Fibroblast of skin of right quadriceps (primary cell): ENCODE measurements at regions not wholly inside any gene's neighbourhood (a gene's known extent, or its start where the extent isn't known, plus 50 kb on each side); places are given as distances from the start of the nearest gene placed in this dataset.
A peak's percentile ranks its signal among the peaks of the same experiment; 100 is the strongest.
"Not testable (repeated sequence)": the region's sequence is repeated elsewhere in the genome, so short reads cannot be mapped to it uniquely, and the experiment has no call there.

ENCODE experiments used
- DNase-seq: peaks from one replicate; pipeline ENCODE4 v3.0.0-alpha.2; 2013

DNA sequence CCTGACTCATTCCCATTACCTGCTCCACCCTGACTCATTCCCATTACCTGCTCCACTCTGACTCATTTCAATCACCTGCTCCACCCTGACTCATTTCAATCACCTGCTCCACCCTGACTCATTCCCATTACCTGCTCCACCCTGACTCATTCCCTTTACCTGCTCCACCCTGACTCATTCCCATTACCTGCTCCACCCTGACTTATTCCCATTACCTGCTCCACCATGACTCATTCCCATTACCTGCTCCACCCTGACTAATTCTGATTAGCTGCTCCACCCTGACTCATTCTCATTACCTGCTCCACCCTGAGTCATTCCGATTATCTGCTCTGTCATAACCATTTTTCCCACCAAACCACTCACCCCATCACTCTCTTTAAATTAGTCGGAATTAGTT, 901.2 kb upstream of the NEGR1 start:
- DNase-seq, result not testable (repeated sequence)

DNA sequence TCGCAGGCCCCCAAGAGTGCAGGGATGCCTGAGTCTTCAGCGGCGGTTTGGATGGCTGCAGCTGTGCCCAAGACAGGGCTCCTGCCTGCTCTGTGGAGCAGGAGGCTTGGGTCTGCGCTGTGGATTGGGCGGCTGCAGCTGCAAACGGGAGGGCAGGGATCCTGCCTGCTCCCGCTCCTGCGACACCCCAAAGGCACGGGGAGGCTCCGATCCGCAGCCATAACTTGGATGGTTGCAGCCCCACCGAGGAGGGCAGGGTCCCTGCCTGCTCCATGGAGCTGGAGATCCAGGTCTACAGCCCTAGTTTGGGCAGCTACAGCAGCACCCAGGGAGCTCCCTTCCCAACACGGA, 898.8 kb upstream of the NEGR1 start:
- no peak for DNase-seq

DNA sequence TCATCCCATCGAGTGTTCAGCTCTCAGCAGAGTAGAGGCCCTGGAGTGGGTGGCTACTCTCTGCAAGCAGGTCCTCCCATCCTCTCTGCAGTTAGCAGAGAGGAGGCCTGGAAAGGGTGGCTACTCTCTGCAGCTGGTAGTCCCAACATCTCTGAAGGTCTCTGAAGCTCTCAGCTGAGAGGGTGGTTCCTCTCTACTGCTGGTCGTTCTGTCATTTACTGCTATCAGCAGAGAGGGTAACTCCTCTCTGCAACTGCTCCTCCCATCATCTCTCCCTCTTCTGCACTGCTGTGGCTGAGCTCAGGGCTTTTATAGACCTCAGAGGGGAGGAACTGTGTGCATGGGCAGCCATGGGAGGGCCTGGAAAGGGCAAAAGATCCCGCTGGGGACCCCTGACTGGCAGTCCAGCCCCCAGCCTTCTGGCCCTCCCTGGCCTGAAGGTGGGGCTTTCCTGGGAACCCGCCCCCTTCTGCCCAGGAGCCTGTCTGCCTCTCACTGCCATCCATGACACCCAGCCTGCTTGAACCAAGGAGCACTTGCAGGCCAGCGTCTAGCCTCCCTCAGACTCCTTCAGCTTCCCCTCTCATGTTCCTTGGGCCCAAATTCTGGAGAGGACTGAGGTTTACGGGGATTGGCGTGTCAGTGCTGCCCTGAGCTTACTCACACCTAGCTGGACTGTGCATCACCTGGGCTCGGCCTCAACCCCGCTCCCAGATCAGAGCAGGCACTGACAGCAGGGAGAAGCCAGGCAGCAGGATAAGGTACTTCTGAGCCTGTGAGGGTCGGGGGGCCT, 898.3 kb upstream of the NEGR1 start:
- no peak for DNase-seq

DNA sequence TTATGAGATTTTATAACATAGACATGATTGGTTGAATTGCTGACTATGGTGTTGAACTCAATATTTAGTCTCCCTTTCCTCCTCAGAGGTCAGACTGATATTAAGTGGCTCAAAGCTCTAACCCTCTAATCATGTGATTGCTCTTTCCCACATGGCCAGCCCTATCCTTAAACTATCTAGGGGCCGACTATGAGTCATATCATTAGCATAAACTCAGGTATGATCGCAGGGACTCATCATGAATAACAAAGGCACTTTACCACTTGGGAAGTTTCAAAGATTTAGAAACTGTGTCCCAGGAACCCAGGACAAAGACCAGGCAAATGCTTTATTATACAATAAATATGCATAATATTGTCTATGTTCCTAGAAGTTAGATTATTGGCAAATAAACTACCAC, 894.6 kb upstream of the NEGR1 start:
- no peak for DNase-seq

DNA sequence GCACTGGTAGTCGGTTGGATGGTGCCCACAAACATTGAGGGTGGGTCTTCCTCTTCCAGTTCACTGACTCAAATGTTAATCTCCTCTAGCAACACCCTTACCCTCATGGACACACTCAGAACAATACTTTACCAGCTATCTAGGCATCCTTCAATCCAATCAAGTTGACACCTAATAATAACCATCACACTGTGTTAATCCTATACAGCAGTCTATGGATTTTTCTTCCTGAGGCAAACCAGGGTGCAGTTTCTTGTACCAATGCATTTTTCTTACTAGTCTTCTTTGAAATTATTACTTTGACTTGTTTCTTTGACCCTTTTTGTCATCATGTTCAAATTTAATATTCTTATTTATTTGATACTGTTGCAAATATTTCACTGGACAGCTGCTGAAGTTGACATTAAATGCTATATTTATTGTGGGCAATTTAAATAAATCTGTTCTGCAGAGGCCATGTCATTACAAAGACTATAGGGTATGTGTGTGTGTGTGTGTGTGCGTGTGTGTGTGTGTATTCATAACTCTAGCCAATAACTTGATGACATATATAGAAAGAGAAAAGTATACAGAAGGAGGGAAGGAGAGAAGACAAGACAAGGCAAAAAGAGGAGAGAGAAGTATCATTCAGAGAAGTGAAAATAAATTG, 884.8 kb upstream of the NEGR1 start:
- DNase-seq, result no peak

DNA sequence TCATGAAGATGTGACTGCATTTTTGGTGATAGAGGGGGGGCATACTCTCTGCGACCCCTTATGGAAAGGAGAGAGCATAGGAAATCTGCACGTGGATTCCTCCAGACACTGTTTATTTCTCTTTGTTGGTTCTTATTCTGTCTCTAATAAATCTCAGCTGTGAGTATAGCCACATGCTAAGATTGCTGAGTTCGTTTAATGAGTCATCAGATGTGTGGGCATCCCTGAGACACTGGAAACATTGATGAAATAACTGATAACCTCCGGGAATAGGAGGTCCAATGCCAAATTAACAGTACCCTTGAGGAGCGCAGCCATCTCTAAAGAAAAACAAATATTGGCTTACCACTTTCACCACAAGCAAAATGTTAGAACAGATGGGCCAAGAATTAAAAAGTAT, 880.2 kb upstream of the NEGR1 start:
- peak; percentile 10 for DNase-seq

DNA sequence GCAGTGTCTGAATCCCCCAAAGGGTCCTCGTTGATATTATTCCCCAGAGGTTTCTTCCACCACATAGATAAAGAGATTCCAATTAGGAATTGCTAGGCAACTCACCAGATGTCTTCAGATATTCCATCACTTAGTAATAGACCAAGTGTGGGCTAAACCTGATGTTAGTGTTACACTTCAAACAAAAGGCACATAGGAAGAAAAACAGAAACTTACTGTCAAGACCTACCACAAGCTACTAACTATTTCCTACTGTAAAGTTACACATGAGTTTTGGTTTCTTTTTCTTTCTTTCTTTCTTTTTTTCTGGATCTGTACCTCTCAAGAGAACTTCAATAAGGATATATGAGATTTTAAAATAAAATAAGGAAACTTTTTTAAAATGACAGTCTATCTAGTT, 879.1 kb upstream of the NEGR1 start:
- DNase-seq, result no peak

DNA sequence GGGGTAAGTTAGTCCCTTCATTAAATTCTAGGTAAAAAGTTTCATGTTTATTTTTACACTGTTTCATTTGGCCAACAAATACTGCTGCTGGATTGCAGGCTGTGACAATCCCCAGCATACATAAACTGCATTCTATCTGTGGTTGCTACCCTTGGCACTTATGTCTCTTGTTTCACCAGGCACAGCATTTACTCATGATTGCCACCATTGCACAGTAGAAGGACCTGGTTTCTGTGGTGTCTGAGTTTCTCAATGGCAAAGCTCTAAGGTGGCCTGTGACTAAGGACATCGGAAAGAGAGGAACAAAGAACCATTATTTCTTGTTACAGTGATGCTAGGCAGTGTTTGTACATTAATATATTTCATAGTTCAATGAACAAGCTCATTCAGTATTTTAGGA, 878.4 kb upstream of the NEGR1 start:
- no peak for DNase-seq

DNA sequence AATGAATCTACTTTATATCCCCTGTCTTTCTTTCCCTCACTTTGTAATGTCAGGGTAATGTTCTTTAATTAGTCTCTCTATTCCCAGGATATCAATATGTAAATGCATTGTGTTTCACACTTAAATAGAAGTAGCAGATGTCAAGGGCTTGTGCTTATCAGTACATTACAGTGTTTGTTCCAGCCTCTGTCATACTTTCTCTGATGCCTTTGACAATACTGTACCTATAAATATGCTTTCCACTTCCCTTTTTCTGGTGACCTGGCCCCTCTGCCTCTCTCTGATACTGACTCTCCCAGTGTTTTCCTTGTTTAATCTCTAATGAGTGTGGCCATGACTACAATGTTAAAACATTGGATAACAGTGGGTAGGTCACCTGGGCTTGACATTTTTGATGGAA, 862.0 kb upstream of the NEGR1 start:
- no peak for DNase-seq

DNA sequence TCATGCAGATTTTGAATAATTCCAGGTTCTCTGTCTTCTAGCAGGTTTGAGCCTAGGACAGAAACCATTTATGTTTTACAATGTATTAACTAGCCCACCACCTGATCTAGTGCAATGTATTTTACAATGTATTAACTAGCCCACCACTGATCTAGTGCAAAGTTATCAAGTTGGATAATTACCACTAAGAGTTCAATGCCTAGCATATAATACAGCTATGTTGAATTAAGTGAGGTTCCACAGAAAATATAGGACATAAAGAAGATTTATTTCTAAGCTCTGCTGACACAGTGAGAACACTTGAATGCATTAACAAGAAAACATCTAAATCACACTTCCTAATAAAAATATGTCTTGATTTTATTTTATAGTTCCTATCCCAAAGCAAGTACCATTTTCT, 854.6 kb upstream of the NEGR1 start:
- no peak for DNase-seq

DNA sequence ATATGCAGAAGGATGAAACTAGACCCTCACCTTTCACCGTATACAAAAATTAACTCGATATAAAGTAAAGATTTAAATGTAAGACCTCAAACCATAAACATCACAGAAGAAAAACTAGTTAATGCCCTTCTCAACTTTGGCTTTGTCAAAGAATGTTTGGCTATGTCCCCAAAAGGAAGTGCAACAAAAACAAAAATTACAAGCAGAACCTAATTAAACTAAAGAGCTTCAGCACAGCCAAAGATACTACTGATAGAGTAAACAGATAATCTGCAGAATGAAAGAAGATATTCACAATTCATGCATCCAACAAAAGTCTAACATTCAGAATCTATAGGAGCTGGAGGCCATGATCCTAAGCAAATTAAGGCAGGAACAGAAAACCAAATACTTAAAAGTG, 824.6 kb upstream of the NEGR1 start:
- no peak for DNase-seq

DNA sequence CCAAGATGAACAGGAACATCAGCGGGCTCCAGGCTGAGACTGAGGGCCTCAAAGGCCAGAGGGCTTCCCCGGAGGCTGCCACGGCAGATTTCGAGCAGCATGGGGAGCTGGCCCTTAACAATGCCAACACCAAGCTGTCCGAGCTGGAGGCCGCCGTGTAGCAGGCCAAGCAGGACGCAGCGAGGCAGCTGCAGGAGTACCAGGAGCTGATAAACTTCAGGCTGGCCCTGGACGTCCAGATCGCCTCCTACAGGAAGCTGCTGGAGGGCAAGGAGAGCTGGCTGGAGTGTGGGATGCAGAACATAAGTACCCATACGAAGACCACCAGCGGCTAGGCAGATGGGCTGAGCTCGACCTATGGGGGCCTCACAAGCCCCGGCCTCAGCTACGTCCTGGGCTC, 823.4 kb upstream of the NEGR1 start:
- DNase-seq, result no peak

DNA sequence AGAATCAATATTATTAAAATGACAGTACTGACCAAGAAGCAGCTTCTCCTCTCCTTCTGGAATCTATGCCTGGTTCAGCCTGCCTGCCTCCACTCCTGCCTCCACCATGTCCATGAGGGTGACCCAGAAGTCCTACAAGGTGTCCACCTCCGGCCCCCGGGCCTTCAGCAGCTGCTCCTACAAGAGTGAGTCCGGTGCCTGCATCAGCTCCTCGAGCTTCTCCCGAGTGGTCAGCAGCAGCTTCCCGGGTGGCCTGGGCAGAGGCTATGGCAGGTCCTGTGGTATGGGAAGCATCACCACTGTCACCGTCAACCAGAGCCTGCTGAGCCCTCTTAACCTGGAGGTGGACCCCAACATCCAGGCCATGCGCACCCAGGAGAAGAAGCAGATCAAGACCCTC, 822.4 kb upstream of the NEGR1 start:
- no peak for DNase-seq

DNA sequence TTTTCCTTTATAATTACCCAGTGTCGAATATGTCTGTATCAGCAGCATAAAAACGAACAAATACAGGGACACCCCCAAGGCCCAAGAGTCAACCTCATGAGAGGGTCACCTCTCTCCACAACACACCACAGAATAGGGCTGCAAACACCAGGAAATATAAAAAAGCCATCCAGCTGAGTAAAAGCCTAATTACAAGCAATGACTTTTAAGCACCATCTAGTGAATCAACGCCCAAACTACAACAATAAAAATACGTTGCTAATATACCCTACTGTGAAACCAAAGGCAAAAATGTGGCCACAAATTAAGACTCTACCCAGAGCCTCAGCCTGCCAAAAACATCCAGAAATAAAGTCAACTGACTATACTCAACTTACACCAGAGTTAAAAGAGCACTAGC, 817.9 kb upstream of the NEGR1 start:
- DNase-seq, result no peak

DNA sequence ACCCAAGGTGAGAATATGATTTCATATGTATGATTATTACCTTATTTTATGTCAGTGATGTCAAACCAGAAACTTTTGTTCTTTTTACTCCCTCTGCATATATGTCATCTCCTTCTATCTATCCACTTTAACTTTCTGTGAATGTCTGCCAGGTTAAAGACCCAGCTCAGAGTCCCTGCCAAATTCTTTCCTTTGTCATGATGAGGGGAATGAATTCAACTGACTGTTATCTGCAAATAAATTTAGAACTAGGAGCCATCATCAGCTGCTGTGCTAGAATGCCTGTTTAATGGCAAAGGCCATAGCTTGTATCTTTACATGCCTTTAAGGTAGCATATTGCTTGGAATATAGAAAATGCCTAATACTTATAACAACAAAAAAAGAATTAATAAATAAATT, 815.6 kb upstream of the NEGR1 start:
- DNase-seq, result no peak

DNA sequence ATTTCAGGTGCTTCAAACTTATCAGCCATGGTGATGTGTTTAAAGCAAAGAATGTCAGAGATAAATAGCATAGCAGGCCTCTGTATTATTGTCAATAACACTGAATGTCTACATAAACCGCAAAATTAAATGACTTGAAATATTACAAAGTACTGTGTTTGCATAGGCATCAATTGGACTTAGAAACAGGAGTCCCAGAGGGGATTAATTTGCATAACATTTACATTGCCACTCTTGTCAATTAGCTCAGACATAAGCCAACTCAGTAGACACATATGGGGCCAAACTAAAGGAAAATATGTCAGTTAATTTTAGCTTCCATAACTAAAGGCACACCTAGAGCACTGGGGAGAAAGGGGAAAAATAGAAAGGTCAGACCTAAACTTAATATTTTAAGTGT, 814.5 kb upstream of the NEGR1 start:
- no peak for DNase-seq

DNA sequence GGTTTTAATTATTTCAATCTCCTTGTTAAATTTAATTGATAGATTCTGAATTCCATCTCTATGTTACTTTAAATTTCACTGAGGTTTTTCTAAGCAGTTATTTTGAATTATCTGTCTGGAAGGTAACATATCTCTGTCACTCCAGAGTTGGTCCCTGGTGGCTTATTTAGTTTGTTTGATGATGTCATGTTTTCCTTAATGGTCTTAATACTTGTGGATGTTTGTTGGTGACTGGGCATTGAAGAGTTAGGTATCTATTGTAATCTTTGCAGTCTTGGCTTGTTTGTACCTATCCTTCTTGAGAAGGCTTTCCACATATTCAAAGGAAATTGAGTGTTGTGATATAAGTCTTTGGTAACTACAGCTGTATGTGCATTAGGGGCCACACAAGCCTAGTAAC, 810.0 kb upstream of the NEGR1 start:
- DNase-seq, result no peak

DNA sequence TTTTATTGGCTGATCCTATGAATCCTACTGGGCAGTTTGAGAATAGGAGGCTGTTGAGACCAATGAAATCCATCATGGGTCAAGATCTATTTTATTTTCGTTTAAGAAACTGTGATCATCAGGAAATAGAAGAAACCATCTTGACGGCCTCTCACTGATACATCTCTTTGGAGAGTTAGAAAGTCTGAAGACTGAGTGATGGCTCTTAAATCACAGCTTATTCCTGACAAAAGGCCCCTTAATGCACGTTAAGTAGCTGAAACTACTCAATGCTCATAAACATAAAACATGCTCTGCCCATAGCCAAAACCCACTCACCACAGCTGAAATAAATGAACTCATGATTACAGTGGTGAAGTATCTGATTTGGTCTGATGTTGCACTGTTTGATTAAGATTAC, 784.5 kb upstream of the NEGR1 start:
- no peak for DNase-seq

DNA sequence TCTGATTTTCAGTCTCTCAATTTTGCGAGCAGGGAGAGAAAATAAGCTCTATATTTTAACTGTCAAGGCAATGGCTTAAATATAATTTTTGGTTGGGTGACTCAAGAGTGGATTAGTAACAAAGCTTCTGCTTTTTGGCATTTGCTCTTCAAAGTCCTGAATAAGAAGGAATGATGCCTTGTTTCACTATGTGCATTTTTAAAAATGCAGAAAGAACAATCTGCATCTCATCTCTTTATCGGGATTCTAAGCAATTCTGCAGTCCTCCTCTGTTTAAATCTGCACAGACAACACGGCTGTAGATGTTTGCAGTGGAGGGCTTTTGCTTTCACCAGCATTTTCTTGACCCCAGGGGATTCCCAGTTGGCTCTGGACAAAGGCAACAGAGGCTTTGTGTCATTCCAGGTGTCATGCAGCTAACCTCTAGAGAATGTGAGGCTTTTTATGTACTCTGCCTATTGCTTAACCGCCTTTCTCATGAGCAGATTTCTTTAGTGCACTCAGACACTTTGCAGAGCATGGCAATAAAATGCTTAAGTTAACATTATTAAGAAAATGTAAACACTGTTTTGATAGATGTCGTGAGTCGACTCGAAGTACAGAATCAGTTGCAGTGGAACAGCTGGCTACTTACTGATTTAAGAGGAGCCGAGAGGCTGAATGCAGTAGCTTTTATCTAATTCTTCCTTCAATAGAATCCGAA, 783.2 kb upstream of the NEGR1 start:
- DNase-seq, result no peak

DNA sequence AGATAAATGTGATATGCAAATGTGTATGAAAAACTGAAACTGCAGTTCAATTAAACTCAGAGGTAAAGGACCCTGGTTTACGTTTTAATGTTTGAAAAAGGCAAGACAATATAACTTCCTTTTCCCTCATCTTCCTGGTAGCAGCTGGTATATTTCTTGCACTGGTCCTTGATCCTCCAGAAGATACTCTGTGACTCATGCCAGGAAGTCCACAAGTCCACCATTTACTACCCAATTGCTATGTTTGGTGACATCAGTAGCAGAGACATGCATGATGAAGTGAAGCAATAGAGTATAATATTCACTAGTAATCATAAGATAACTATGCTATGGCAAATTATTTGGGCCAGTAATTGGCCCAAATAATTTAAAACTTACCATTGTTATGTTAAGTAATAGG, 774.5 kb upstream of the NEGR1 start:
- no peak for DNase-seq

DNA sequence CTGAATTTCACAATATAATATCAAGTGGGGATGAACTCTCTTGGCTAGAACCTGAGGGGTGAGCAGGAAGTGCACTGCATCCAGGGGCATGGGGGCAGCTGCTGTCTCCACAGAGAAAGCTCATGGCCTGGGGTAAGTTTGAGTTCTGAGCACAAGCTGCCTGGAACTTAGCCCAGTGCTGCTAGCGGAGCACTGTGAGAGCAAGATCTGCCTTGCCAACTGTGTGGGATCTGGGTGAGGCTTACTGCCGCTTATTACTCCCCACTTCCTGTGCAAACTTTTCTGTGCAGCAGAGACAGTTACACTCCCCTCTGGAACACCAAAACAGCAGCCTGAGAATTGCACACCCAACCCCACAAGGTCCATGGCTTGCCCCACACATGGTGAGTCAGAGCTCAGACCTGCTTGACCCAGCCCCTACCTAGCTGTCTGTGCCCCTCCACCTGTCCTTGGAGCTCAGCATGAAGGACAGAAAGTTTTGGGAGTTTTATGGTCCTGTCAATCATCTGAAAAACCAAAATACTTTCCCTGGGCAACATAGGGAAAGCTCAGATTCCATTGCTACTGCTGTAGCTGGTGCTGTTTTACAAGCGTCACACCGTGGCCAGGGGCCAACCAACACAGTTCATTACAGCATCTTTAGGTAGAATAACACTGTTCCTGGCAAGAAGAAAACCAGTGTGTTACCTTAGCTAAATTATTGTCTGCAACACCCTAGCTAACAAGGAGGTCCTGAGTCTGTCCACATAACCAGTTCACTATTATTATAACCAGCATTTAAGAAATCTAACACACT, 762.1 kb upstream of the NEGR1 start:
- peak; percentile 12 for DNase-seq

DNA sequence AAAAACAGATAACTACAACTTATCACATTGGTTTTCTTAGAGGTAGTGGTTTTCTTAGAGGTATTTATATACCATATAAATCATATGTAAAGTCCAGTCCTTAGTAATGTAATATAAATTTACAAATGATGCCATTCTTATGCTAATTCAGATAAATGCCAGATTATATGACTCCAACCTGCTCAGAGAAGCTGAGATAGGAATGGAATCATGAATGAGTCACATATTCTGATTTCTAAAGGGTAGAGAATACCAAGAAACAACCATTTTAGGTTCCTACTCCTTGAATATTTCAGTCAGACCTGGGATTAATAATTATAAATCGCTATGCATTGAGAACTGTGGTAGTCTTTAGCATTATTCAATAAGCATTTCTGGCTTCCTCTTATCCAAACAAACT, 760.1 kb upstream of the NEGR1 start:
- no peak for DNase-seq

DNA sequence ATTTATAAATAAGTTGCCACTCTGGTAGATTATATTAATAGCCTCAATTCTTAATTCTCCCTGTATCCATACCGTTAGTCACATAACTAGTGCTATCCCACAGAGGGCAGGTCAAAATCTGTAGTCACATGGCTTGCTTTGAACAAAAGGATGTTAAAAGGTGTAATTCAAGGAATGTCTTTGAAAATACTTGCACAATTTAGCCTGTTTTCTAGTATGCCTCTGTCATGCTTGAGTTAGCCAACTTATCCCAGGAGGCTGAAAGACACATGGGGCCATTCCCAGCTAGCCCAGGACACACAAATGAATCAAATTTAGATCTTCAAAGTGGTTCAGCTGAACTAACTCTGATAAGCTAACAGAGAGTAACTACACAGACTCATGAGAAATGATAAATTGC, 758.5 kb upstream of the NEGR1 start:
- DNase-seq, result no peak

DNA sequence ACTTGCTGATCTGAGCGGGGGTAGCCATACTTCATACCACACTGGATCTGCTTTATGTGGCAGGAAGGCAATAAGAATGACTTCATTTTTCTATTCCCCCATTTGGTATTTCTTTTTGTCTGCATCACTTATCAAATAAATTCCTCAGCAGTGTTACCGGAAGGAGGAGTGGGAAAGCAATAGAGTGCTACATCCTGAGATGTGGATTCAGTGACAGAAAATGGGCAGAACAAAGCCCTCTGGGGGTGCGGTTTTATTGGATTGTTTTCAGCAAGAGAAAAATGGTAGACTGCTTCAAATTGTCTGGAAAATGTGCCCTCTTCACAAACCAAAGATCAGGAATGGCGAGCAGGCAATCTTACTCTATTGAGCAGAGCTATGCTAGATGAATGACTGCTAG, 751.9 kb upstream of the NEGR1 start:
- DNase-seq, result no peak
